Small intestine (tissue), 7 donors: ENCODE measurements at regions not wholly inside any gene's neighbourhood (a gene's known extent, or its start where the extent isn't known, plus 50 kb on each side); places are given as distances from the start of the nearest gene placed in this dataset.

Experiments
- DNase-seq, 2 donors: peaks; one replicate each; pipeline versions ENCODE4 v3.0.0 to v3.0.0-alpha.2; 2013
- FAIRE-seq: peaks from 2 replicates; lab custom pipeline; 2012; peaks lifted over from hg19 to GRCh38; lab: Jason Lieb, UNC
- H3K27ac ChIP-seq, 3 donors: one replicate each; pipeline ENCODE4 v1.5.1; 2013; ENCODE audit warnings: low read length in 2 of 3, mild to moderate bottlenecking in 2 of 3, control low read depth in 1 of 3, inconsistent platforms in 1 of 3, low read depth in 1 of 3, moderate library complexity in 1 of 3
- H3K27me3 ChIP-seq, 3 donors: one replicate each; pipeline ENCODE4 v1.6.1; 2013; ENCODE audit warnings: low read length in 3 of 3, inconsistent platforms in 1 of 3; ENCODE audit not compliant: control insufficient read depth in 3 of 3, insufficient read depth in 3 of 3
- H3K36me3 ChIP-seq, 3 donors: one replicate each; pipeline ENCODE4 v1.6.1; 2013; ENCODE audit warnings: low read length in 3 of 3, inconsistent platforms in 1 of 3, low read depth in 1 of 3, mild to moderate bottlenecking in 1 of 3, moderate library complexity in 1 of 3; ENCODE audit not compliant: control insufficient read depth in 3 of 3, insufficient read depth in 2 of 3
- H3K4me1 ChIP-seq, 3 donors: one replicate each; pipeline ENCODE4 v1.6.1; 2013; ENCODE audit warnings: low read length in 2 of 3, inconsistent platforms in 1 of 3, low read depth in 1 of 3, mild to moderate bottlenecking in 1 of 3, moderate library complexity in 1 of 3; ENCODE audit not compliant: control insufficient read depth in 3 of 3, insufficient read depth in 2 of 3
- H3K4me3 ChIP-seq, 3 donors: one replicate each; pipeline ENCODE4 v1.5.1; 2013; ENCODE audit warnings: low read length in 3 of 3, control low read depth in 1 of 3, inconsistent platforms in 1 of 3, low read depth in 1 of 3, mild to moderate bottlenecking in 1 of 3, moderate library complexity in 1 of 3
- H3K9me3 ChIP-seq, 2 donors: one replicate each; pipeline ENCODE4 v1.6.1; 2013; ENCODE audit warnings: low read depth in 1 of 2, low read length in 1 of 2; ENCODE audit not compliant: control insufficient read depth in 2 of 2, insufficient read depth in 1 of 2
- WGBS, 3 donors: extraction: QIAGEN DNeasy Blood & Tissue Kit; methylation state at CpG; one replicate each; pipeline ENCODE4 v1.1.7; 2013; 5-methylcytosine and 5-hydroxymethylcytosine counted together
- donor health status: healthy with polysubstance abuse.
- donor health status: control.
- donor health status: control.
- donor health status: Bipolar disorder and iron deficiency.
- donor health status: healthy.

DNA sequence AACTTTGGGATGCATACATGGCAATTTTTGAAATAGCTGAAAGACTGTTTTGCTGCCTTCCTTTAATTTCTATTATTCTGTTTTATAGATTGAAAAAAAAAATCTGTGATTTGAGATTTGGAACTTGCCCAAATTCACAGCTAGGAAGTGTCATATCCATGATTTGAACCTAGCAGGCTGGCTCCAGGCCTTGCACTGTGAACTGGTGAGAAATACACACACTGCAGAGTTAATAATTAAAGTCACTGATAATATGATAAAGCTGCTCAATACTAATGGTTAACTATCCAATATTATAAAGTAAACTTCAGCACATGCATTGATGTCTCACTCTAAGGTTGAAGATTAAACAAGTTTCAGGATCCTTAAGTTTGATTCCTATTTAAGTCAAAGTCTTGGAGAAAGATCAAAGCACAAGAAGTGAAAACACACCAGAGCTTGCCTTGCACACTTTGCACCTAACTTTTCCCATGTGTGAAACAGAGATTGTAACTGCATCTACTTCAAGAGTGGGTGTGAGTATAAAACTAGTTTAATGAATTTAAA is 150.6 kb upstream of the CCDC179 start:
- Histone ChIP-seq H3K4me1 (peaks cover 0 to 8% (median 0%) of the 10 kb centered on the region in 3 donors), H3K27ac (peak overlapping the region in 1 of 3 donors; percentile 26), H3K27me3 (no peaks in the 10 kb centered on the region), H3K36me3 (no peaks in the 10 kb centered on the region), H3K9me3 (no peaks in the 10 kb centered on the region), H3K4me3 (no peak overlapping the region)
- DNase-seq (peak; percentile 66 to 79), FAIRE-seq (peak; percentile 64)

DNA sequence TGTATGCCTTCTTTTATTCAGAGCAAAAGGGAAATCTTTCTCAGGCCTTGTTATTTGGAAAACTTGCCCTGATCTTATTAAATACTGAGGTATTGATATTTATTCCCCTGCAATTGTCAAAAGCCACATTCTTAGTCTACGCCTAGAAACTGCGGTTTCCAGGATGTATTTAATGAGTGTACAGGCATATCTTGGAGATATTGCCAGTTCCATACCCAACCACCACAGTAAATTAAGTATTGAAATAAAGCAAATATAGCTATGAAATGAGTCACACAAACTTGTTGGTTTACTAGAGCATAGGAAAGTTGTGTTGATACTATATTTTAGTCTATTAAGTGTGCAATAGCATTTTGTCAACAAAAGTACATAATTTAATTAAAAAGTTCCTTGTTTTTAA is 152.7 kb upstream of the CCDC179 start:
- Histone ChIP-seq H3K9me3 (no peaks in the 10 kb centered on the region), H3K36me3 (no peaks in the 10 kb centered on the region), H3K4me1 (peaks cover 0 to 8% (median 0%) of the 10 kb centered on the region in 3 donors), H3K4me3 (no peak overlapping the region), H3K27me3 (no peaks in the 10 kb centered on the region), H3K27ac (no peak overlapping the region)
- 92 to 96% (median 95%) methylated on average over 2 of the region's 2 CpGs for WGBS, 3 donors
- no peak for FAIRE-seq
- no peak for DNase-seq

DNA sequence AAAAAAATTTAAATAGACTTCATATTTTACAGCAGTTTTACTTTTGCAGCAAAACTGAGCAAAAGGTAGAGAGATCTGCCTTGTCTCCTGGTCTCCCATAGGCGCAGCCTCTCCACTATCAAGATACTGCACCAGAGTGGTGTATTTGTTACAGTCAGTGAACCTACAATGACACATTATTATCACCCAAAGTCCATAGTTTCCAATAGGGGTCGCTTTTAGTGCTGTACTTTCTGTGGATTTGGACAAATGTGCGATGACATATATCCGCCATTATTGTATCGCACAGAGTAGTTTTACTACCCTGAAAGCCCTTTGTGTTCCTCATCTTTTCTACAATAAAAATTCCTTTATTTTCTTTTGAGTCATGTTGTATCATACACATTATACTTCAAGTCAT is 153.2 kb upstream of the CCDC179 start:
- no peak for FAIRE-seq
- 88 to 90% (median 89%) methylated on average over 5 of the region's 5 CpGs for WGBS, 3 donors
- H3K27me3 ChIP-seq = no peaks in the 10 kb centered on the region

DNA sequence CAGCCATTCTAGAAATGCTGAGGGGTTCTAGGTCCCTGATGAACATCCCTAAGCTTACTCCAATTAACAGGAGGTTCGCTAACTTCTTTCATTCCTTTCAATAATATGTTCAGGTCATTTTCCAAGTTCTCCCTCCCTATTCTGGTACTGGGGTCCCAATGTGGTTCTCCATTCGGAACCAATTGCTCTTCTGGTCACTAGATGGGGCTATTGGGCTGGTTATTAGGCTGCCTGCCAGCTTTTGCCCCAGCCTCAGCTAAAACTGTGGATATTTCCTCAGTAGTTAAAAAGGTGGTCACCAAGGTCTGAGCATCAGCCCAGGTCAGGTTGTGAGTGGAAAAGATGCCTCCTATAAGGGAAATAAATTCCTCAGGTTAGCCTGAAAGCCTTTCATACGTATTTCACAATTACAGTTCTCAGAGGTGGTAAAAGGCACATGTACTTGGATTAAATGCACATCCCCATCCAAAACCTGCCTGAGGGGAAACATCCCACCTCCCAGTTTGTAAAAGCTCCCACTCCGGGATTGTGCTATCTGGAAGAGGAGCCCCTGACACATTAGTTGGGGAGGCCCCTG is 161.1 kb upstream of the CCDC179 start:
- H3K36me3 ChIP-seq = no peaks in the 10 kb centered on the region
- no peak for FAIRE-seq

More for the DNA sequence above, 153.2 kb upstream of the CCDC179 start:
- Histone ChIP-seq H3K9me3 (no peaks in the 10 kb centered on the region), H3K4me1 (peaks cover 0 to 8% (median 0%) of the 10 kb centered on the region in 3 donors), H3K27ac (no peak overlapping the region), H3K4me3 (no peak overlapping the region), H3K36me3 (no peaks in the 10 kb centered on the region)
- DNase-seq = no peak

DNA sequence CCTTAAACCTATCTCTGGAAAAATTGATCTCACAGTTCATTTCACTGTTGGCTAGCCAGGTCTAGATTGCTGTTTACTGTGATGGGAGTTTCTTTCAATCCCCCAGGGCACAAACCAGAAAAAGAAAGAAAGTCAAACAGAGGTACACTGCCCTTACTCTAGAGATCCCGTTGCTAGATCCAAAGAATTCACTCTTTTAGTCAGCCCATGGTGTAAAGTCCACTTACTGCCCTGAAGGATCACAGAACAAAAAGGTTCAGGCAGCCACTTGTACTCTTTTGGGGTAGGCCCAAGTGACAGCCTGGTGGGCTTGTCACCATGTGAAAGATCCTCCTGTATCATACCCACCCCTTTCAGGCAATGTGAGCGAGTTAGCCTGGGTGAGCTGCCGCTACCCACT is 162.6 kb upstream of the CCDC179 start:
- Histone ChIP-seq H3K27ac (no peak overlapping the region), H3K36me3 (no peaks in the 10 kb centered on the region), H3K9me3 (no peaks in the 10 kb centered on the region), H3K4me1 (peaks cover 0 to 11% (median 0%) of the 10 kb centered on the region in 3 donors), H3K27me3 (no peaks in the 10 kb centered on the region), H3K4me3 (no peak overlapping the region)
- DNase-seq = no peak
- WGBS, 3 donors = 71 to 82% (median 77%) methylated on average over 3 of the region's 3 CpGs
- no peak for FAIRE-seq

More for the DNA sequence above, 161.1 kb upstream of the CCDC179 start:
- no peak overlapping the region for H3K27ac ChIP-seq
- no peaks in the 10 kb centered on the region for H3K9me3 ChIP-seq
- peak; percentile 20 to 57 for DNase-seq
- H3K27me3 ChIP-seq = no peaks in the 10 kb centered on the region
- H3K4me3 ChIP-seq = no peak overlapping the region
- WGBS, 3 donors = 19 to 31% (median 31%) methylated on average over 4 of the region's 4 CpGs
- peaks cover 0 to 11% (median 0%) of the 10 kb centered on the region in 3 donors for H3K4me1 ChIP-seq

DNA sequence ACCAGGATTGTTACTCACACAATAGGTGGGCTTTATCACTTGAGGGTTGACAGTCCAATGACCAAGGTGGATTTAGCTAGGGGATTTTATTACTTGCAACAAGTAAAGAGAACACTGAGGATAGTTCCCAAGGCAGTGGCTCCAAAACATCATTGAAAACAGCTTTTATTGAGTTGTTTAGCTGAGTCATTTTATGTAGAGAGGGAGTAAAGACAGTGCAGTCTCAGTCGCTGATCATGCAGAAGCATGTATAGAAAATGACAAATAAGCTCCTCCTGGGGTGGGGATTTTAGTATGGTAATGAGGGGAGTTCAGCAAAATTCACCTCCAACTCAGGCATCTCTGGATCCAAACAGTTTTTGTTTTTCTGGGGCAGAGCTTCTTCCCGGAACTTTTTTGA is 163.0 kb upstream of the CCDC179 start:
- no peaks in the 10 kb centered on the region for H3K27me3 ChIP-seq
- H3K36me3 ChIP-seq = no peaks in the 10 kb centered on the region
- no peak for DNase-seq
- no peak for FAIRE-seq
- no peak overlapping the region for H3K4me3 ChIP-seq
- H3K27ac ChIP-seq = no peak overlapping the region
- H3K9me3 ChIP-seq = no peaks in the 10 kb centered on the region
- peaks cover 0 to 11% (median 0%) of the 10 kb centered on the region in 3 donors for H3K4me1 ChIP-seq
- WGBS, 3 donors = 71 to 81% (median 74%) methylated on average over 2 of the region's 2 CpGs

DNA sequence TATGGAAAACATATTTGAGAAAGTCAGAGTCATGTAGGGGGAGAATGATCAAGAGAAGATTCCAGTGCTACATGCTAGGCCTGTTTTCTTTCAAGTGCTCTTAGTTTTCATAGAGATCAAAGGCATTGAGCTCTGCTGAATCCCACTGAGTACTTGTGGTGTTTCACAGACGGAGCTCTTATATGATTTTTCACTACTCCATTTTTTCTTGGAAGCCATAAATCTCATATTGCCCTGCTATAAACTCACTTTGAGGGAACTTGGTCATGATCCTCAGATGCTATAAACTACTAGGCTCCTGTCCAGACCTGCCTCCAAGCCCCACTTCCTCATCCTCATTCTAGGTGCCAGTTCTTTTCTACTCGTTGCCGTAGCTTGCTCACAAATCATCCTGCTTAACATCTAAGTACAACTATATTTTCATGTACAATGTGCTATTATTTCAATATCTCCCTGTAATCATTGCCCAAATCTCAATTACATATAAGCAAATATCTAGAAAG is 180.8 kb upstream of the CCDC179 start:
- Histone ChIP-seq H3K27ac (no peak overlapping the region), H3K27me3 (no peaks in the 10 kb centered on the region), H3K9me3 (no peaks in the 10 kb centered on the region), H3K4me1 (no peaks in the 10 kb centered on the region), H3K36me3 (no peaks in the 10 kb centered on the region), H3K4me3 (no peak overlapping the region)
- 13 to 53% (median 37%) methylated on average over 3 of the region's 3 CpGs for WGBS, 3 donors
- DNase-seq = peak; percentile 7 to 36
- no peak for FAIRE-seq

DNA sequence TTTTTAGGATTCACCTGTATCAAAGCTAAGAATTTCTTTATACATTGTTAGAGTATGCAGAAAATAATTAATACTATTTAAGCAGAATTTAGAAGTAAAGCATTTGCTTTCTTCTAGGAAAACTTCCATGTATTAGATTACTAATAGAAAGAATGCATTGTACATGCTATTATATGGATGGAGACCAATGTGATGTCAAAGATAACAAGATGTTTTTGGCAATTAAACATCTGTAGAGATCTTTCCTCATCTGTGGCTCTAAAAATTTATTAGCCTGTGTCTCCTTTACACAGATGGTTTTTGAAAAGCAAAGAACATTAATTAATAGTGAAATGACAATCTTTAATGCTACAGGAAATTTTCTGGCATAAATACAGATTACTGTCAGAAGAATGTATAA is 198.4 kb upstream of the CCDC179 start:
- no peaks in the 10 kb centered on the region for H3K36me3 ChIP-seq
- DNase-seq (no peak), FAIRE-seq (no peak)
- H3K4me3 ChIP-seq = no peak overlapping the region
- H3K4me1 ChIP-seq = no peaks in the 10 kb centered on the region
- no peaks in the 10 kb centered on the region for H3K27me3 ChIP-seq
- H3K9me3 ChIP-seq = no peaks in the 10 kb centered on the region
- no peak overlapping the region for H3K27ac ChIP-seq

DNA sequence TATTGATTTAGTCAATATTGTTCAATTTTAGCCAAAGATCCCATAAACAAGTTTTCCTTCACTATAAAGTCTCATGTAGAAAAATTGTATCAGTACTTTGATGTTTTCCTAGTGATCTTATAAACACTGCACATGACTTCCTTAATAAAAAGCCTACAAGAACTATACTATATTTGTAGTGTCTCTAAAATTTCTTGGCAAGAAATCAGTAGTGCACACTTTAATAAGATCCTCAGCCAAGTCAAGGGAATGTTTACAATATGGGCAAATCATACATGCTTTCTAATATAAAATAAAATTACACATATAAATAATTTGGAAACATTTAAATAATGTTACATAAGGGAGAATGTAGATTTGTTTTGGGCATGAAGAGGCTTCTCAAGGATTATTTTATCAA is 203.0 kb upstream of the CCDC179 start:
- Histone ChIP-seq H3K4me3 (no peak overlapping the region), H3K27me3 (no peaks in the 10 kb centered on the region), H3K9me3 (no peaks in the 10 kb centered on the region), H3K27ac (no peak overlapping the region), H3K36me3 (no peaks in the 10 kb centered on the region), H3K4me1 (no peaks in the 10 kb centered on the region)
- DNase-seq (no peak), FAIRE-seq (no peak)
